H1 (cell line): ENCODE measurements at regions not wholly inside any gene's neighbourhood (a gene's known extent, or its start where the extent isn't known, plus 50 kb on each side); places are given as distances from the start of the nearest gene placed in this dataset.

Experiments
- CHD7 ChIP-seq: fragments of 300-600 bp; sonication (generic); IDR thresholded peaks from 2 replicates; pipeline ENCODE4 v1.7.1; 2012; ENCODE audit warnings: low read length, moderate library complexity, mild to moderate bottlenecking, inconsistent platforms; ENCODE audit not compliant: insufficient replicate concordance
- CREB1 ChIP-seq: IDR thresholded peaks from 2 replicates; pipeline ENCODE4 v1.6.1; 2012; ENCODE audit warnings: inconsistent platforms
- HDAC2 ChIP-seq, 2 experiments: fragments of 300-600 bp in 1 of 2; sonication (generic) in 1 of 2; IDR thresholded peaks; 2 replicates each; pipeline ENCODE4 v1.6.1; 2011 to 2012; ENCODE audit warnings: low read depth in 2 of 2, low read length in 2 of 2, mild to moderate bottlenecking in 2 of 2, moderate library complexity in 2 of 2, borderline replicate concordance in 1 of 2, inconsistent platforms in 1 of 2
- KDM1A ChIP-seq: fragments of 200-600, 300-600 bp; sonication (generic); IDR thresholded peaks from 2 replicates; pipeline ENCODE4 v1.7.1; 2016; ENCODE audit warnings: mild to moderate bottlenecking, low read length, borderline replicate concordance
- KDM5A ChIP-seq: fragments of 200-600 bp; IDR thresholded peaks from 2 replicates; pipeline ENCODE4 v1.7.1; 2012; ENCODE audit warnings: mild to moderate bottlenecking, low read length, inconsistent platforms, mixed read lengths
- RFX5 ChIP-seq: IDR thresholded peaks from 2 replicates; pipeline ENCODE4 v1.6.1; 2011; ENCODE audit warnings: low read depth, low read length, improper control_type of control experiment, borderline replicate concordance
- SP4 ChIP-seq: IDR thresholded peaks from 2 replicates; pipeline ENCODE4 v1.6.1; 2012; ENCODE audit warnings: low read length, inconsistent platforms
- SRF ChIP-seq: IDR thresholded peaks from 2 replicates; pipeline ENCODE4 v1.6.1; 2011; ENCODE audit warnings: mild to moderate bottlenecking, low read depth, low read length, moderate library complexity

- TF ChIP-seq CHD7: no peak
- TF ChIP-seq SRF: no peak
- no peak for TF ChIP-seq KDM5A
- TF ChIP-seq KDM1A: no peak
- TF ChIP-seq CREB1: no peak
- TF ChIP-seq RFX5: no peak
- no peak for TF ChIP-seq HDAC2 (IDR thresholded peaks at IDR 0.05; ENCODE audit: borderline replicate concordance in 1 of 2, low read depth in 2 of 2, low read length in 2 of 2)
- TF ChIP-seq SP4: no peak
- TF ChIP-seq, all 59 proteins: peak for 0
Measured at GRCh38 chr7:131250331-131250730, 77.3 kb upstream of the MKLN1 start (continued).
